ENCODE measurements at regions not wholly inside any gene's neighbourhood (a gene's known extent, or its start where the extent isn't known, plus 50 kb on each side); places are given as distances from the start of the nearest gene placed in this dataset.

GRCh38 chr2:83085869-83086268 lies 1373.2 kb downstream of the SUCLG1 start:
- no peak for DNase-seq

GRCh38 chr2:83081826-83082690 lies 1377.0 kb downstream of the SUCLG1 start:
- DNase-seq = no peak

GRCh38 chr2:83079007-83079406 lies 1380.1 kb downstream of the SUCLG1 start:
- DNase-seq = no peak

DNA sequence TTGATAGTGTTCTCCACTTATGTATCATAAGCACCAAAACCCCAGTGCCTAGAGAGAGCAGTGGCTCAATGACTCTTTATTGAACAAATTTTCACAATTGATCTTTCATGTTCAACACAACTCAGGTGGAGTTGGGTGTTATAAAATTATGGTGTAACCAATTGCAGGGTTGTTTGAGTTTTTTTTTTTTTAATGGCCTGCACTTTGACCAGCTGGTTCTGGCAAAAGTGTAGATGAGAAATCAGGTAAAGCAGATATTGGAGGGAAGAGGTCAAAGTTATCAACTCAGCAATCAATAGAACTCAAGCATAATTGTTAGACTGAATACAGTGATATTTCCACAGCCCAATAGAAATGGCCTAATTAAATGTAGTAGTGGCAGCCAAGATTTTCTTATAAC lies 1386.3 kb downstream of the SUCLG1 start:
- DNase-seq = no peak

- no peak for DNase-seq
These were observed 1387.2 kb downstream of the SUCLG1 start for GRCh38 chr2:83071914-83072313.

DNA sequence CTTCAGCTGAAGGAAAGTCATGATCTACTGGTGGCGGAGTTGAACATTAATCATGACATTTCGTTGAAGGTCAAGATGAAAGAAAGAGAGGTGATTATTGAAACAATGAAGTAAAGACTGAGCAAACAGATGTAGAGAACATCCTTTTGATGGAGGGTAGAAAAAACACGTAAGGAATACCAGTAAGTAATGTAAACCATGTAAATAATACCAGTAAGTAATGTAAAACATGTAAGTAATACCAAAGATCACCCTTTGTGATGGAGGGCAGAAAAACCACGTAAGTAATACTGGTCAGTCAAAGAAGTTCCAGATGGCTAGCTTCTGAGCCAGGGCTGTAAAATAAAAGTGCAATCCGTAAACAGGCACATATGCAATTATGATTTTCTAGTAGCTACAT lies 1387.7 kb downstream of the SUCLG1 start:
- no peak for DNase-seq

GRCh38 chr2:83069724-83070123 lies 1389.4 kb downstream of the SUCLG1 start:
- no peak for DNase-seq

GRCh38 chr2:83068714-83069113 lies 1390.4 kb downstream of the SUCLG1 start:
- DNase-seq = no peak

- no peak for DNase-seq
These were observed 1391.1 kb downstream of the SUCLG1 start for GRCh38 chr2:83067947-83068346.

GRCh38 chr2:83063933-83064332 lies 1395.1 kb downstream of the SUCLG1 start:
- no peak for DNase-seq

GRCh38 chr2:83063511-83063910 lies 1395.6 kb downstream of the SUCLG1 start:
- no peak for DNase-seq

GRCh38 chr2:83058683-83059082 lies 1400.4 kb downstream of the SUCLG1 start:
- no peak for DNase-seq

- no peak for DNase-seq
These were observed 1403.6 kb downstream of the SUCLG1 start for GRCh38 chr2:83055376-83056010.

DNA sequence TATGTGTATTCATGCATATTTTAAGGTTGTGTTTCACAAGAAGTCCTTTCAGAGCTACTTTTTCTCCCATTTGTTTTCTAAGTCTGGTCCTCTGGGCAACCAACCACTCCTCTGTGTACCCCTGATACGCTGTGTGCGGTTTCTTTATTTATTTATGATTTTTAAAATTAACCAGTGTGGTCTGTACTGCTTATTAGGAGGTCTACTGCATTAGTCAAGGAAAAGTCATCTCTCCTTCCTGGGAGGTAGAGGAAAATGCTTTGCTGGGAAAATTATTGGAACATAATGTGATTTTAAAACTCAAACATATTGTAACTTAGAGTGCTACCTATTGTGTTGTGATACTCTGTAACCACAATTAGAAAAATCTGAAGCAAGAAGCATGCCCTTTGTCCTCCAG lies 1404.3 kb downstream of the SUCLG1 start:
- DNase-seq = no peak

DNA sequence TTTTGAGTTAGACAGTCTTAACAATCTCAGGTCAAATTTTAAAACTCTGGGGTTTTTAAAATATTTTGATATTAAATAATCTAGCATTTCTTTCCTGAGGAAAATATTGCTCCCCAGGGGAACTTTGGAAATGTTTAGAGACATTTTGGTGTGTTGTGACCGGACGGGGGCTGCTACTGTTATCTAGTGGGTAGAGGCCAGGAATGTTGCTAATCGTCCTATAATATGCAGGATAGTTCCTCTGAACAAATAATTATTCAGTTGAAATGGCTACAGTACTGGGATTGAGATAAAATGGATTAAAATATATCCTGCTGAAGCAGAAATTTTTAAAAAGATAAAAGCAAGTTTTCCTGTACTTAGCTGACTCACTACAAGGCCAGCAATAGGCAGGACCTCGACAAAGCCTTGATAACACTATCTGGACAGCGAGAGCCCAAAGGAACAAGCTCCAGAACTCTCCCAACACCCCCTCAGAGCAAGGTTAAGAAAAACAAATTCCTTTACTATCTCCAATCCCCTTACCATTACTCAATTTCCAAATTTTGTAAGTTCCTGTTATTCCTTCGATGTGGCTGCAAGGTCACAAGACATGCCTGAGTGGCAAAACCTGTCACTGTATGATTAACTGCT lies 1407.4 kb downstream of the SUCLG1 start:
- no peak for DNase-seq

DNA sequence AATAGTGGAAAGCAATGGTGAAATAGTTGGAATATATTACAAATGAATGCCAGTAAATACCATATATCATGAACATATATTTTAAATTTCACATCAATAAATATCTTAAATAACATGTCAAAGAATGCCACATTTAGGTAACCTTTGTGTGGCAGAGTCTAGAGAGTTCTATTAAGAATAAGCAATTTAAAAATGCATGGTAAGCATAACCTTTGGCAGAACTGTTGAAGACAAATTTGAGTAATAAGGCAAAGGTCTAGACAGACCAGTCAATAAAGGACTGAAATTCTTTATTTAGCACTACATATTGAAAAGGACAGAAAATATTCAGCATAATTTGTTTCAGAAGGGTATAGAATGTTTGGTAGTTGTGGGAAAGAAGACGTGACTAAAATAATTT lies 1417.0 kb downstream of the SUCLG1 start:
- DNase-seq = no peak

DNA sequence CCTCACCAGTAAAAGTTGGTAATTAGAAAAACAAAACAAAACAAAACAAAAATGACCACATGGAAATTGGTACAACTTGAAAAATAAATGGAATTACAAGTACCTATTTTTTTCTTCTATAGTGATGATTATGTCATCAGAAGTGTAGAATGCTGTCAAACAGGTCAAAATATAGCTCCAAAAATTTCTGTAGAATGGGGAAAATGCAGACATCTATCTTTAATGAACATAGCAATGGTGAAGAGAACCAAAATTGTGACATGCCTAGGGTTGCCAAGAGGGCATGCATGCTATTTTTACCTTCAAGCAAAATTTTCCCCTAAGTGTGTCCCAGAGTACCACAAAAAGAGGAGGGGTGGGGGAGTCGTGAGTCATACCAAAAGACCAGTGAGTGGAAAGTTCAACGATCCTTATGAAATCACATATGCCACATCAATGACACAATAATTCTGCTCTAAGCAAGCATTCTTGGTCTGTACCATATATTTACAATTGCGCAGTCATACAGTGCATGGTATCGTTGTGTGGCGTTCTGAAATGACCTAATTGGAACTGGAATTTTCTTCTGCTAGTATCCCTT lies 1436.4 kb downstream of the SUCLG1 start:
- DNase-seq = no peak

GRCh38 chr2:83017366-83018090 lies 1441.6 kb downstream of the SUCLG1 start:
- DNase-seq = no peak

DNA sequence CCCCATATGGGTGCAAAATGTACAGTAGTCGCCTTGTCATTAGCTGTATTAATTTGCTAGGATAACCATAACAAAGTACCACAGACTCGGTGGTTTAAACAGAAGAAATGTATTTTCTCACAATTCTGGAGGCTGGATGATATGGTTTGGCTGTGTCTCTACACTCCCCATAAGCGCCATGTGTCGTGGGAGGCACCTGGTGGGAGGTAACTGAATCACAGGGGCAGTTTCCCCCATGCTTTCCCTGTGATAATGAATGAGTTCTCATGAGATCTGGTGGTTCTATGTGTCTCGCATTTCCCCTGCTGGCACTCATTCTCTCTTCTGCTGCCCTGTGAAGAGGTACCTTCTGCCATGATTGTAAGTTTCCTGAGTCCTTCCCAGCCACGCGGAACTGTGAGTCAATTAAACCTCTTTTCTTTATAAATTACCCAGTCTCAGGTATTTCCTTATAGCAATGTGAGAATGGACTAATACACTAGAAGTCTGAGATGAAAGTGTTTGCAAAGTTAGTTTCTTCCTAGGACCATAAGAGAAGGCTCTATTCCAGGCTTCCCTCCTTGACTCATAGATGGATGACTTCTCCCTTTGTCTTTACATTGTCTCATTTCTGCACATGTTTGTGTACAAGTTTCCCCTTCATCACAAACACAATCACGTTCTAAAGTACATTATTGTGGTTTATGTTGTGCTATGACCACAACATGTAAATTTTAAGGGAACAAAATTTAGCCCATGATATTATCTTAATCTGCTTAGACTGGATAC lies 1442.6 kb downstream of the SUCLG1 start:
- no peak for DNase-seq

DNA sequence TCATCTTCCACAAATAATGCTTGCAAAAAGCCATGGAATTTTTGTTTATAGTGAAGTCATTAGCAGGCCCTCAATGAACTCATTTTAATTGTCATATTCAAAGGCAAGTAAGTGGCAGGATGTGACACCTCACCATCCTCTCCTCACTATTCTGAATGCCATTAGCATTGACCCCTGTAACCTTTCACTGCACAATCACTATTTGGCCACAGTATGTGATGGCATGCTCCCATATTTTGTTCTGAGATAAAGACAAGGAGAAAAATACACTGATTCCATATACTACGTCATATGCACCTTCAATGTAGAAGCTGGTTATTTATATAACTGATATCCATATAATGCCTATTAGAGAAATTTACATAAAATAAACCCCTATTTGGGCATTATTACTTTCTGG lies 1443.2 kb downstream of the SUCLG1 start:
- no peak for DNase-seq

GRCh38 chr2:83015035-83015715 lies 1443.9 kb downstream of the SUCLG1 start:
- DNase-seq = no peak

DNA sequence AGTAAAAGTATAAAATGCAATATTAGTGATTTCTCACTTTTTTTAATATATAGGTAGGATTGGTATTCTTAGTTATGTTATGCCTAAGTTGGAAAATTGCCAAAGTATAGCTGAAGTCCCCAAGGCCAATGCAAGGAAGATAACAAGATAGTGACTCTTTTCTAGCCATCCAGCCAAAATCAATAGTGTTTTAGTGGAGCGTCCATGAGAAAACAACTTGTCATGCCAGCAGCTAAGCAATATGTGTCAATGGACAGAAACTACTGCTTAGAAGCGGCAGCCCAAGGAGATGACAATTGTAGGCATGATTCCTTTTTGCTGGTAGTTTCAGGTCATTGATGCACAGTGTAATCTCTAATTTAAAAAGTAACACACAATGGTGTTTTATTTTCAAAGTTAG lies 1444.6 kb downstream of the SUCLG1 start:
- DNase-seq = no peak

All from activated naive CD4-positive, alpha-beta T cell treated with Interleukin-2 at 50 U/mL for 16 hours (primary cell).